Hematopoietic multipotent progenitor cell (in vitro differentiated cells): ENCODE measurements at regions not wholly inside any gene's neighbourhood (a gene's known extent, or its start where the extent isn't known, plus 50 kb on each side); places are given as distances from the start of the nearest gene placed in this dataset.
A peak's percentile ranks its signal among the peaks of the same experiment; 100 is the strongest.
"Not testable (repeated sequence)": the region's sequence is repeated elsewhere in the genome, so short reads cannot be mapped to it uniquely, and the experiment has no call there.

Experiments
- DNase-seq, 3 donors: peaks; one replicate each; pipeline ENCODE4 v3.0.0-alpha.2; 2011 to 2015; ENCODE audit warnings: low read depth in 2 of 3, low spot score in 2 of 3

GRCh38 chr1:170369417-170369816 is 162.5 kb upstream of the GORAB start:
- no peak for DNase-seq

DNA sequence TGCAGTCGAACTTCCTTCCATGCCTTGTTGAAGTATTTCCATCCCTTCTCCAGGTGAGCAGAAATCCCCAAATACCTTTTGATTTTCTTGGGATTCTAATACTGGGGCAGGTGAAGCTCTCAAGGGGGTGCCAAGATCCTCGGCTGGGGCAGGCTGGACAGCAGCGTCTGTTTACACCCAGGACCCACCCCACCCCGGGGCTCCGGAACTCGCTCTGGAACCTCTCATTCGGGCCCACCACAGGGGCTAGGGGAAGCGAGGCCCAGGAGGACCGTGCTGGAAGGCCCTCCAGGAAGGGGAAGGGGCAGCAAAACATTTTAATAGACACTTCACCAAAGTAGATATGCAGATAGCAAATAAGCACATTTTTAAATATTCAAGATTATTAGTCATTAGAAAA is 161.9 kb upstream of the GORAB start:
- no peak for DNase-seq

- DNase-seq, result no peak
These were observed 156.8 kb upstream of the GORAB start for GRCh38 chr1:170375082-170375723.

DNA sequence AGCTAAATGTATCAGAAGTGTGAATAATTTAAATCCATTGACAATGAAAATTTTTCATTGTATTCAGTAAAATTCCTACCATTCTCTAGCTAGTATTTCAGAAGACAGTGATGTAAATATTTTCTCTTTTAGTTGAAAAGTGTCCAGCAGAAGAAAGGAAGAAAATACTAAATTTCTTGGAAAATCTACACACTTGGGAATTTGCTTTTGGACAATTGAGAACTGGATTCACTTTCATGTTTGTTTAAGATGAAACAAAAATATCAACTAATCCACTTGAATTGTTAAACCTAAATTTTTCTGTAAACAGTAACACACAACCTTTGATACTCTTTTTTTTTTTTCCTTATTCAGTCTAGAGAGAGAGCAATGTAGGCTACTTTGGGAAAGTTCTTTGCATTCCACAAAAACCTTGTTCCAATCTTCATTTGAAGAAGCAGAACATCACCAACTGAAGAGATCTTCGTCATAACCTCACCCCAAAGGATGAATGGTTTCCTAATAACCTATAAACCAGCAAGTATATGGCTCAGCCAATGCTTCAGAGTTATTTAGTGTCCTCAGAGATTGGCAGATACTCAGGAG is 155.1 kb upstream of the GORAB start:
- DNase-seq, result no peak

- DNase-seq, result no peak
These were observed 154.5 kb upstream of the GORAB start for GRCh38 chr1:170377440-170377839.

- no peak for DNase-seq
These were observed 153.9 kb upstream of the GORAB start for GRCh38 chr1:170377896-170378634.

DNA sequence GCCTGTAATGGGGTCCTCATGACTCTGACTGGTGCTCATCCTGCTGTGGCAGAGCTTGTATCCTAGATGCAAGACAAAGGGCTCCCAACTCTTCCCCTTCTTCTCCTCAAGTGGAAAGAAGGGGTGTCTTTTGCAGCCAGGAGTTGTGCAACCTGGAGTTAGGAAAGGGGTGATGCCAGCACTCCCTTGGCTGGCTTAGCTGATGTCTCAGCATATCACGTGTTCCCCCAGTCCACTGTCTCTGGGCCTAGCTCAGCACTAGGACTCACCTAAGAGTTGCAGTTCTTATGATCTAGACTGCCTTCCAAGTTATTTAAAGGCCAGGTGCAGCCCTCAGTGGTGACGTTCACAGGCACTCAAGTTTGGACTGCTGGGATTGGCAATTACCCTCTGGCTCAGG is 146.2 kb upstream of the GORAB start:
- no peak for DNase-seq

- no peak for DNase-seq
These were observed 143.5 kb upstream of the GORAB start for GRCh38 chr1:170388489-170388888.

DNA sequence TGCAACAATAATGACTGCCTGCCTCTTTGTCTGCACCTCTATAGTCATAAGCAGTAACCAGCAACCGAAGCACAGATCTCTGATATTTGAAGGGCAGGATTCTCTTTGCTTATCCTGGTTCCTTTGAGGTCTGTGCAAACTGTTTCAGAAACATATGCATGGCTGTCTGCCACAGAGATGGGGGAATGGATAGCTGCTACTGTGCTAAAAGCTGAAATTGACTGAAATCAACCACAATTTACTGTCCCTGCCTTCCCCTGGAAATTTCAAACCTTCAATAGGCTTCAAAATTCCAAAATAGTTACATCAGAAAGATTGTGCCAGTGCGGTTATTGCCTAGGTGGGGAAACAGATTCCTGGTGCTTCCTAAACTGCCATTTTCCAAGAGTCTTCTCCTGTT is 136.8 kb upstream of the GORAB start:
- DNase-seq, result no peak

- DNase-seq, result no peak
These were observed 134.9 kb upstream of the GORAB start for GRCh38 chr1:170397061-170397460.

DNA sequence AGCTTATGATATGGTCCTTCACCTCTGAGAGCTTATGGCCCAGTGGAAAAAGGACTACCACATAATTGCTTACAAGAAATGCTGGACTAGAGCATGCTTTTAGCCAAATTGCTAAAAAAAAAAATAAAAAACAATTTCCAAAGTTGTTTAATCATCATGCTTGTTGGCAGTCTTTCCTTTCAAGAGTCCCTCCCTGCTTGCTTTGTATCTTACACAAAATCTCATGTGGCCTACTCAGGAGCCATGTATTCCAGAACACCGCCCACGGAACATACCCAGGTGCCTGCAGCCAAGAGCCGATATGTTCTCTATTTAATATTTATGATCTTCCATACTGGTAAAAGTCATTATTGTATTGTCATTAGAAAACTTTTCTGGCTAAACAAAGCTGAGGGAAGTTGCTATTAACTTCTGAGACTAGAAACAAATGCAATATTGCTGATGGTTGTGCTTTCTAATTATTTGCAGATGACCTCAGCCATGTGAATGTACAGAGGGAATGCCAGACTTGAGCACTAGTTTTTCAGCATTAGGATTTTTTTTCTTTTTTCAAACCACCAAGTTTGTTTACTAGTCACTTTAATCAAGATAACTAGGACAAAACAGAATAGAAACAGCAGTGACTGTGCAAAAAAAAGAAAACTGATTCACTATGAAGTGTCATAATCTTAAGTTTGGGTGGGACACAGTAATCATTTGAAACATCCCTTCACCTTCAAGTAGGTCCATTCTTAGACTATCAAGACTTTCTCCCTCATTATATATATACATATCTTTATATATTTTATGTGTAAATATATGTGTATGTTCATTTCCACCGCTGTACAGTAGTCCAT is 129.3 kb upstream of the GORAB start:
- no peak for DNase-seq

- no peak for DNase-seq
These were observed 124.8 kb upstream of the GORAB start for GRCh38 chr1:170407138-170407537.

DNA sequence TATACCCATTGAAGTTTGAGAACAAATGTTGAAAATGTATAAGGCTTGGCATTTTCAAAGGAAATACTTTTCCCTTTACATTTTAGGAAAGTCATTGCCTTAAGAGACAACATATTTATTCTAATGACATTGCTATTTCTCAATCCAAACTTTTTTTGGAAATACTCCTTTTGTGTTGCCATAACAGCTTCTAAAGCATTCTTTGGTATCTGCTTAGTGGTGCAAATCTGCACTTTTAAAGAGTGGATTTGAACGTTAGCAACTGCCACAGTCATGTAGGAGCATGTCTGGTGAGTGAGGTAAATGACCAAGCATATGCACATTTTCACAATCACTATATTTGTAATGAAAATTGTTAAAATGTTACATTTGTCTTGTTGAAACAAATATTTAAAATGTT is 124.4 kb upstream of the GORAB start:
- DNase-seq, result no peak

DNA sequence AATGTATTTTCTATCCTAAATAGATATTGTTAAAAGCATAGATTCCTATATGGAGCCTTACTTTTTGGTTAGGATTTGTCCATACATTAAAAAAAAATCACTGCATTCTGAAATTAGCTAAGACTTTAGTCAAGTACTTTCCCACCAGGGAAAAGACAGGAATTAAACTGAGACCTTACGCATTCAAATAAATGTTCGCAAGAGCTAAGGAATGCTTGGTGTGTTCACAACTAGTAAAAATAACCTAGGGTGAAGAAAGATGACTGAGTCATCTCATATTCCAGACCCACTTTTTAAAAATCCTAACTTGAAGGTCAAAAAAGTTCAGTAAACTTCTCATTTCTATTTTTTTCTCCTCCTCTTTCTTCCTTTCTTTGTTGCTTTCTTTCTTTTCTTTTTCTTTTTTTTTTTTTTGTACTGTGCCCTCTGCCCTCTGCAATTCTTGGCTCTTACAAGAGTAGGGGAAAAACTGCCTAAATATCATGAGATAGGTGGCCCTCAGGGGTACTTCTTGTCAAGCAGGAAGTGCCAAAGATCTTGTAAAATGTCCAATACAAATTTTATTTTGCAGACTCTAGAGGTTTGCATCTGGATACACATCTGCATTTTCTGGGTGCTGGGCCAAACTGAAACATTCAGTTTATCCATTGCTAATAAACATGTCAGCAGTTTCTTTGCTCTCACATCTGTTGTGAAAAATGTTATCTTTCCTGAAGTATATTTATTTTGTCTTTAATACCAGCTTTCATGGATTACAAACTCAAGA is 121.4 kb upstream of the GORAB start:
- no peak for DNase-seq

DNA sequence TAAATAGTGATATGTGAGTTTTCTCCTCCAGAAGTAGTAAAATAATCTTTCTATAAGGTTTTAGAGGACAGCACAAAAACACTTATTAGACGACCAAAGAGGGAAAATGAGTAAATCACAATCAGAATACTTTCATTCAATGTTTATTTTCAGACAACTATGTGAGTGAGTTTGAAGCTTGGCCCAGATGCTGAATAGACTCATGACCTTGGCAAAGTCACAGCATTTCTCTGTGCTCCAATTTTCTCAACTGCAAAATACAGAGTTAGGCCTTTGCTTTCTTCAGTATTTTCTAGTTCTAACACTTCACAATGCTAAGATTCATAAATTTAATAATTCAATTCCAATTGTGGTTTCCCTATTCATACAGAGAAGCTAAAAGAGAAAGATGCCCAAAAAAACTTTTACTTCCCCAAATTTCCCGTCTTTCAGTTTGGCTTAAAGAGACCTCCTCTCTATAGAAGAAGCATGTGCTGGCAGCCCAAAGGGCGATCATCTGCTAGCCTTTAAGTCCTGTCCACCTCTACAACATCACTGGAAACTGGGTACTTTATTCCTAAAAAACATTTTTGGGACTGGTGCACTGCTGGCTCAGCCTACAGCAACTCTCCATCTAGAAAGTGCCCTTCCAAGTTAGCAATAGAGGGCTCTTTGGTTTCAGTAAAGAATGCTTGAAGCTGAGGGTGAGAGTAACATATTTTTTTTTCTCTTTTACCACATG is 116.8 kb upstream of the GORAB start:
- DNase-seq, result peak in 1 of 3 donors; percentile 2

DNA sequence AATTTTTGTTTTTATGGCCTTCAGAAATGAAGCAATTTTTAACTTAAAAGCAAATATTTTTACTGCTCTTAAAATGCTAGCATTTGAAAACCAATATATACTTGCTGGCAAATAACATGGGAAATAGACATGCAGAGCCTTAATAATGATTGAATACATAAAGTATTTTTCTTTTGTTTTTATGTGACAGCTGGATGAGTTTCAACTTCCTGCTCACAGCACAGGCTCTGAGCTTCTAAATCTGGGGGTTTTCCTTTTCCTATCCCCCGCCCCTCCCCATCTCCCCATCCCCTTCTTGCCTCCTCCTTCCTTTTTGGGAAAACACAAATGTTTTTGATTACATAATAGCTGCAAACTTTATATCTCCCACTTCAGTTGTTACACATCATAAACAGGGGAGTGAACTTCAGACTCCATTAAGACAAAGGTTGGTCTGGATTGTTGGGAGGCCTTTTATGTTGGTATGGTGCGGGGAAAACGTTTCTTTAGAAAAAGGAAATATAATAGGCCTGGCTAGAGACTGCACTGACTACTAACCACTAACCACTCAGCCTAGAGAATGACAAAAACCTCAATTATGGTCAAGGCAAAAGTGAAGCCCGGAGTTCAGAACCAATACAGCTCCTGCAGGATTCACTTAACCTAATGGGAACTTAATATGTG is 116.1 kb upstream of the GORAB start:
- DNase-seq, result no peak

DNA sequence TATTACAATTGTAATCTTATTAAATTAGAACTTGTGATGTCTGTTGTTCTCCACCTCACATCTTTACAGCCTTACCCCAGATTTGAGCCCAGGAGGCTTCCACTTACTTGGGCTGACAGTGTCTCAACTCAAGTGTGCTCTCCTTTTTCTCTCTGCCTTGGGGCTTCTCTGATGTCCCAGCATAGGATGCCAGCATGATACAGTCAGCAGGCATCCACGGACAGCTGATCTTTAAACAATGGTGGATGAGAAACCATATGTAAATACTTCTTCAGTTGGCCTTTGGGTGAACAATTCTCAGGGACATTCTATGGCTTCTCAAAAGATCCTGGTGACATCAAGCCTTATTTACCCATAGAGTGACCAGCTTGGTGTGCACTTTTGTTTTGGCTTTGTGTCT is 107.6 kb upstream of the GORAB start:
- no peak for DNase-seq

DNA sequence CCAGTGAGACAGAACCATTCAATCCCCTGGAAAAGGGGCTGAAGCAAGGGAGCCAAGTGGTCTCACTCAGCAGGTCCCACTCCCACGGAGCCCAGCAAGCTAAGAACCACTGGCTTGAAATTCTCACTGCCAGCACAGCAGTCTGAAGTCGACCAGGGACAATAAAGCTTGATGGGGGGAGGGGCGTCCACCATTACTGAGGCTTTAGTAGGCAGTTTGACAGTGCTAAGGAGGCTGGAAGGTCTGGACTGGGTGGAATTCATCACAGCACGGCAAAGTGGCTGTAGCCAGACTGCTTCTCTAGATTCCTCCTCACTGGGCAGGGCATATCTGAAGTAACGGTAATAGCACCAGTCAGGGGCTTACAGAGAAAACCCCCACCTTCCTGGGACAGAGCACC is 105.4 kb upstream of the GORAB start:
- no peak for DNase-seq

GRCh38 chr1:170427002-170427401 is 105.0 kb upstream of the GORAB start:
- not testable (repeated sequence) for DNase-seq
